UCSD-AML1 (cell line): ENCODE measurements at regions not wholly inside any gene's neighbourhood (a gene's known extent, or its start where the extent isn't known, plus 50 kb on each side); places are given as distances from the start of the nearest gene placed in this dataset.
"Not testable (repeated sequence)": the region's sequence is repeated elsewhere in the genome, so short reads cannot be mapped to it uniquely, and the experiment has no call there.

ENCODE experiments used
- DNase-seq: peaks from one replicate; lab custom pipeline; 2025; ENCODE audit not compliant: unreplicated experiment; lab: John Stamatoyannopoulos, UW

DNA sequence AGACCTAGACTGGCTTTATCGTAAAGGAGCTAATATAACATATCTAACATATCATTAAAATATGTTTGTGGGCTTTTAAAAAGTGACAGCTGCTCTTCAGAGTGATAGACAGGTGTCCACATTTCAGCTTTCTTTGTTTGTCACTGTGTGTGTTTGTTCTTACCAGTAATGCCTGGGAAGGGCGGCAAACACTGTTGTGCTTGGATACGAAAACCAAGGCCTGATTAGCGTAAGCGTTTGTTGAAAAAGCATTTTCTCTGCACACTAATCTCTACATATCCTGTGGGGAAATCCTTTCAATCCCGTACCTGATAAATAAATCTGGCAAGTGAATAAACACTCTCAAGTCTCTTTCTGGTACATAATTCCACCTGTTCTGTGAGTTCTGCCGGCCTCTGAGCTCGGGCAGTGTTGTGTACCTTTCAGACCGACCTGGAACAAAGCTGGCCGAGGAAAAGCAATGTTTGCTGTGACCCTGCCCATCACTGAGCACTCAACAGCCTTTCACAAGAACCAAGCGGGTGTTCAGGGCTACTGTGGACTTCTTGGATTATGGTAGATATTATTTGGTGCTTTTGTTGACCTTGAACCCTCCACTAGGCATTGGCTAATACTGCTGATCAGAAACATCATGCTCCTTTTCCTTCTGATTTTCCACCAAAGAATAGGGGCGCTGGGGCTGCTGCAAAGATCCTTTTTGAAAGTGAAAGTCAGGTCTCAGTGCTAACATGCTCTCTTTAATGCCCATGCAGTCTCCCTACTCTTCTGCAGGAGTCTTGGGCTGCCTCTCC is 100.4 kb downstream of the CD83 start:
- DNase-seq = no peak

- DNase-seq = no peak
Observed at GRCh38 chr6:14218519-14218800, 100.9 kb downstream of the CD83 start.

DNA sequence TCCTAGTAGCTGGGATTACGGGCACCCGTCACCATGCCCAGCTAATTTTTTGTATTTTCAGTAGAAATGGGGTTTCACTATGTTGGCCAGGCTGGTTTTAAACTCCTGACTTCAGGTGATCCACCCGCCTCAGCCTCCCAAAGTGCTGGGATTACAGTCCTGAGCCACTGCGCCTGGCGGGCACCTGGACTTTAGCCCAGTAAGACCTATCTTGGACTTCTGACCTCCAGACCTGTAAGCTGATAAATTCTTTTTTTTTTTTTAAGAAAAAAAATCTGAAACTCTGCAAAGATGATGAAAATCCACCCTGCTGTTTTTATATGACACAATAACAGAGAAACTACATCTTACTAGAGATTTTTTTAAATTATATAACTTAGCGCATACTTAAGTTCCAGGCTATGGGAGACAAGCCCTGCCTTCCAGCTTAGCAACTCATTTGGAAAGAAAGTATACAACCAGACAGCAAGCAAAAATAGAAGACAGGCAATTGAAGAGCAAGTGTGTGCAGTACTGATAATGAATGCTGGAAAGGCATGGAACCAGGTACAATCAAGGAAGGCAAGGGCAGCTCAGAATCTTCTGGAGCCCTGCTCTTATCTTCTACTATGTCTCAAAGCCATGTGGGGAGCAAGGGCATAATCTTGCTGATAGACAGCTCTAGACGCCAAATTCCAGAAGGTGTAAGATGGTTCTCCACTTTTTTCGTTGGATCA is 104.2 kb downstream of the CD83 start:
- no peak for DNase-seq

GRCh38 chr6:14222956-14223355 is 105.4 kb downstream of the CD83 start:
- DNase-seq = no peak

- no peak for DNase-seq
Observed at GRCh38 chr6:14224359-14225103, 107.0 kb downstream of the CD83 start.

DNA sequence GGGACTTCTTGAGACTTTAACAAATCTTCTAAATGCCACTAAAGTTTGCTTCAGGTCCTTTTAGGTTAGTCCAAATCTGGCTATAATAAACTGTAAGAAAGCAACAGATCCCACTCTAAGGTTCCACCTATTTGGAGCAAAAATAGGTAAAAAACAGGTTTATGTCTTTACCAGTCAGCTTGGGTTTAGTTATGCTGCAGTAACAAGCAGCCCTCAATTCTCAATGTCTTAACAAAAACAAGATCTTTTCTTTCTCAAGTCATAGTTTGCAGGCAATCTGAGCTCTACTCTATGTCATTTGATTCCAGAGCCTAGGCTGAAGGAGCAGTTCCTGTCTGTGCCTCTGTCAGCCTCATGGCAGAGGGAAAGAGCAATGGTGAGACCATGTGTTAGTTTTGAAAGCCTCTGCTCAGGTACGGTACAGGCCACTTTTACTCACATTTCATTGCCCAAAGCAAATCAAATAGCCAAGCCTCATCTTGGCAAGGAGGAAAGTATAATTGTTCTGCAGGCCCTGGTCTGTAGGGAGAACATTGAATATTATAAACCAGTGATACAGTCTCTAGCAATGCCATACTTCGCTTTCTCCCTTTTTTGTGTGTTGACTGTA is 108.6 kb downstream of the CD83 start:
- DNase-seq = no peak

- DNase-seq = no peak
Observed at GRCh38 chr6:14228571-14228970, 111.0 kb downstream of the CD83 start.

GRCh38 chr6:14231071-14231483 is 113.5 kb downstream of the CD83 start:
- DNase-seq = no peak

- no peak for DNase-seq
Observed at GRCh38 chr6:14231501-14232280, 114.1 kb downstream of the CD83 start.

- DNase-seq = no peak
Observed at GRCh38 chr6:14232889-14233288, 115.3 kb downstream of the CD83 start.

DNA sequence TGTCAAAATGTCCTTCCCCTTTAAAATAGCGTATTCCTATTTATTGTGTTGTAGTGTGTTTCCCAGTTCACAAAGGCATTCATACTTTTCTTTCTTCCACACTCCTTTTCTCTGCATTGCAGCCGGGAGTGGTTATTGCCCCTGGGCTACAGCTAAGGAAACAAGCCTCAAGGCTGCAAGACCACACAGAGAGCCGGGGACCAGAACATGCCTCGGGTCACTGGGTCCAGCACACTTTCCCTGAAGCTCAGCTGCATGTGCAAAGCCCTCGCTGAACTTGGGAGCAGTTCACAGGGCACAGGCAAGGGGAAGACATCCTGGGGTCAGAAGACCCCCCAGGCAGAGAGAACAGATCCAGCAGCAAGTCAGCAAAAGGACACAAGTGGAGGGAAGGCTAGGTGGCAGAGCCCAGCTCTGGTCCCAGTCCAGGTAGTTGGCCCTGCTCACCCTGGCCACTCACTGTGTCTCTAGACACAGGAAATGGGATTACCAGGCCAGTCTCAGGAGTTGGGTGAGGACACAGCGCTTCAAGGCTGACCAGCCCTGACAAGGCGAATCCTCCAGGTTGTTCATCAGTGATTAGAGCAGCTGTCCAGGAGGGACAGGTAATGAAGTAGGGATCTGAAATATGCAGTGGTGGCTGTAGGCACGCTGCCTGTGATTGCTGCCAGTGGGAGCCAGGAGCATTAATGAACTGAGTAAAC is 118.2 kb downstream of the CD83 start:
- DNase-seq = no peak

DNA sequence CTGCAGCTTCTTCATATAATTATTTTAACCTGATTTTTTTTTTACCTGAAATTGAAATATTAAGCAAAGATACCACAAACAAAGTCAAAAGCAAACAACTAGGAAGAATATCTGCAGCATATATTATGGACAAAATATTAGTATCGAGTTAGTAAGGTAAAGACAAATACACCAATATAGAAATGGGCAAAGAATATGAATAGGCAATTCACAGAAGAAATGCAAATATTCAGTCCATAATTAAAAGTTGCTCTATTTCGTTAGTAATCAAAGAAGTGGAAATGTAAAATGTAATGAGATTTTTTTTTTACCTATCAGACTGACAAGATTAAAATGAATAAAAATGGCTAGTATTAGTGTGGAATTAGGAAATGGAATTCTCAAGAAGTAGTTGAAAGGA is 121.5 kb downstream of the CD83 start:
- no peak for DNase-seq

DNA sequence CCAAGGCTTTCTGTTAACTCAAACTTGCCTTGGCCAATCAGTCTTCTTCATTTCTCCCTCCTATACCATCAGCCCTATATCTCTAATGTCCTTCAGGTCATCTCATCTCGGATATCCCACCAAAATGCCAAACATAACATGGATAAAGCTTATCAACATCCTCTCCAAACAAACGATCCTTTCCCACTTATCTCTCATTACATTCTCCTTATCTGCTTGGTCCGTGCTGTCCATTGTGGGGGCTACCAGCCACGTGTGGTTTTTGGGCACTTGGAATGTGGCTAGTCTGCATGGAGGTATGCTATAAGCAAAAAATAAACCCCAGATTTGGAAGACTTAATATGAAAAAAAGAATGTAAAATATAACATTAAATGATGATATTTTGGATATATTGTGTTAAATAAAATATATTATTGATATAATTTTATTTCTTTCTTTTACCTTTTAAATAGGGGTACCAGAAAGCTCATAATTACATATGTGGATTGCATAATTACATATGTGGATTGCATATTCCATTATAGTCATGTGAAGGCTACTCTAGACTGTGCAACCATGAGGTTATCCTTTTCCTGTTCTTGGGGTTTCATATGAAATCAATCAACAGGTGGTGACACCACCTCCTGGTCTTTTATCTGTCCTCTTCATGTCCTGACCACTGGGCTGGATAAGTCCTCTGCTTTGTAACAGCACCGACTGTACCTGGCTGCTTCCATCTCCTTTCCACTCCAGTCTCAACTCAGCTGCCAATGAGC is 123.0 kb downstream of the CD83 start:
- no peak for DNase-seq

GRCh38 chr6:14241255-14242070 is 123.9 kb downstream of the CD83 start:
- no peak for DNase-seq

GRCh38 chr6:14242912-14243311 is 125.3 kb downstream of the CD83 start:
- DNase-seq = not testable (repeated sequence)

GRCh38 chr6:14243597-14243996 is 126.0 kb downstream of the CD83 start:
- no peak for DNase-seq

DNA sequence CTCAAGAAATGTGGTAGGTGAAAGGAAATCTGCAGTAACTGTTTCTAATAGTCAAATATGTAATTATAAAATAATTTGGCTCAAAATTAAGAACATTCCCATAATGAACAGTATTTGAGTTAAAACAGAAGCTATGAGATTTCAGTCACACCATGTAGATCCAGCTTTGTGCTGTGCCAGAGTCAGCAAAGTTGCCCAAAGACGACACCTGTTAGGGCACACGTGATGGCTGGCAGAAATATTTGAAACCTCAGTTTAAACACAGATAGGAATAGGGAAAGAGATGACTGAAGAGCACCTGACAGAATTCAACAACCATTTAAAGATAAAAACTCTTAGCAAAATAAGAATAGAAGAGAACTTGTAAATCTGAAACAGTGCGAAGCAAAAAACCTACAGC is 129.3 kb downstream of the CD83 start:
- no peak for DNase-seq

DNA sequence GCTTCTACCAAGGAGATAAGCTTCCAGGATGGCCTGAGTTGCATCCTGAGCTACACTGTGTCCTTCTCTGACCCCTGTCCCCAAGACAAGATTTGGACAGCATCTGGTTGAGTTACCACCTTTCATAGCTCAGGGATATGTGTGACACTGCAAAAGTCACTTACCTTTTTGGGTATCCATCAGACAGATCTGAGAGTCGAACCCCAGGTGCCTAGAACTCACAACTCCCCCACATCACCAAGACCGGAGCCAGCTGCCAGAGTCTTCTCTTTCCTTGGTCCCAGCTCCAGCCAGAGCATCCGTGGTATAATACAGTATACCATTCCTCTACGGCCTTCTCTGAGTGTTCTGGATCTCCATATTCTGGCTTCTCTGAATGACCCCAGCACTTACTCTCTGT is 133.0 kb downstream of the CD83 start:
- no peak for DNase-seq
